Keratinocyte (primary cell): ENCODE measurements at regions not wholly inside any gene's neighbourhood (a gene's known extent, or its start where the extent isn't known, plus 50 kb on each side); places are given as distances from the start of the nearest gene placed in this dataset.

Source experiments
- DNase-seq: peaks from one replicate; pipeline ENCODE4 v3.0.0-alpha.2; 2011; ENCODE audit warnings: low read depth, missing footprints, low spot score
- FAIRE-seq: peaks from 2 replicates; lab custom pipeline; 2011; peaks lifted over from hg19 to GRCh38; lab: Jason Lieb, UNC
- H2AFZ ChIP-seq: 2 replicates; pipeline ENCODE4 v1.6.0; 2012; ENCODE audit warnings: low read length, control low read depth, inconsistent platforms; ENCODE audit not compliant: control insufficient read depth
- H3K27ac ChIP-seq: 2 replicates; pipeline ENCODE4 v1.5.1; 2011; ENCODE audit warnings: low read length; ENCODE audit not compliant: control insufficient read depth, insufficient read depth
- H3K27me3 ChIP-seq: 3 replicates; pipeline ENCODE4 v1.6.0; 2011; ENCODE audit warnings: low read length; ENCODE audit not compliant: control insufficient read depth, insufficient read depth; ENCODE audit errors: extremely low read depth
- H3K36me3 ChIP-seq, 2 experiments: 2 replicates in 1 of 2; 3 replicates in 1 of 2; pipeline ENCODE4 v1.5.1; 2011; ENCODE audit warnings: low read length in 2 of 2, mild to moderate bottlenecking in 1 of 2; ENCODE audit not compliant: control insufficient read depth in 2 of 2, insufficient read depth in 2 of 2; ENCODE audit errors: extremely low read depth in 1 of 2
- H3K4me1 ChIP-seq: 3 replicates; pipeline ENCODE4 v1.5.1; 2011; ENCODE audit warnings: low read length; ENCODE audit not compliant: control insufficient read depth, insufficient read depth; ENCODE audit errors: extremely low read depth
- H3K4me2 ChIP-seq: 3 replicates; pipeline ENCODE4 v1.6.0; 2011; ENCODE audit warnings: low read depth, low read length; ENCODE audit not compliant: control insufficient read depth, insufficient read depth; ENCODE audit errors: extremely low read depth
- H3K4me3 ChIP-seq, 3 experiments: fragments of 200-600 bp in 1 of 3; sonication (generic) in 1 of 3; 2 replicates in 2 of 3; 3 replicates in 1 of 3; pipeline ENCODE4 v1.5.1; 2011 to 2016; ENCODE audit warnings: low read length in 3 of 3, mild to moderate bottlenecking in 3 of 3, control low read depth in 2 of 3, inconsistent platforms in 1 of 3, low read depth in 1 of 3, mixed read lengths in 1 of 3, mixed run types in 1 of 3, moderate library complexity in 1 of 3; ENCODE audit not compliant: control insufficient read depth in 2 of 3, insufficient read depth in 2 of 3; ENCODE audit errors: extremely low read depth in 1 of 3
- H3K79me2 ChIP-seq: 2 replicates; pipeline ENCODE4 v1.6.0; 2012; ENCODE audit warnings: low read length; ENCODE audit not compliant: control insufficient read depth, insufficient read depth
- H3K9ac ChIP-seq: 3 replicates; pipeline ENCODE4 v1.6.0; 2011; ENCODE audit warnings: low read length; ENCODE audit not compliant: control insufficient read depth, insufficient read depth; ENCODE audit errors: extremely low read depth
- H3K9me1 ChIP-seq: 3 replicates; pipeline ENCODE4 v1.6.0; 2011; ENCODE audit warnings: low read length; ENCODE audit not compliant: control insufficient read depth, insufficient read depth; ENCODE audit errors: extremely low read depth
- H3K9me3 ChIP-seq: 2 replicates; pipeline ENCODE4 v1.5.1; 2012; ENCODE audit warnings: low read depth, low read length; ENCODE audit not compliant: control insufficient read depth
- H4K20me1 ChIP-seq: 3 replicates; pipeline ENCODE4 v1.6.0; 2011; ENCODE audit warnings: low read length; ENCODE audit not compliant: control insufficient read depth, insufficient read depth; ENCODE audit errors: extremely low read depth
- EZH2 ChIP-seq: IDR thresholded peaks from one replicate; pipeline ENCODE4 v1.6.1; 2012; ENCODE audit warnings: inconsistent platforms, mild to moderate bottlenecking, low read length, moderate library complexity
- dilution Hi-C: fragments of 300-500 bp; cut with MboI; formaldehyde crosslinking; loops from one replicate; pipeline ENCODE4 v1.7.0; 2020; ENCODE audit warnings: low sequenced_read_pairs; ENCODE audit not compliant: extremely low pct_ligation_motif_present
- TF ChIP-seq, protein P1 (sequence below), 3 experiments: IDR thresholded peaks in 1 of 3; conservative IDR thresholded peaks in 1 of 3; optimal IDR thresholded peaks in 1 of 3; 2 replicates in 2 of 3; 3 replicates in 1 of 3; pipeline versions ENCODE3 to v1.5.1; 2011; ENCODE audit warnings: low read length in 3 of 3, mild to moderate bottlenecking in 3 of 3, moderate library complexity in 2 of 3, control low read depth in 1 of 3, inconsistent platforms in 1 of 3; ENCODE audit not compliant: insufficient read depth in 2 of 3; ENCODE audit errors: extremely low read depth in 1 of 3

DNA sequence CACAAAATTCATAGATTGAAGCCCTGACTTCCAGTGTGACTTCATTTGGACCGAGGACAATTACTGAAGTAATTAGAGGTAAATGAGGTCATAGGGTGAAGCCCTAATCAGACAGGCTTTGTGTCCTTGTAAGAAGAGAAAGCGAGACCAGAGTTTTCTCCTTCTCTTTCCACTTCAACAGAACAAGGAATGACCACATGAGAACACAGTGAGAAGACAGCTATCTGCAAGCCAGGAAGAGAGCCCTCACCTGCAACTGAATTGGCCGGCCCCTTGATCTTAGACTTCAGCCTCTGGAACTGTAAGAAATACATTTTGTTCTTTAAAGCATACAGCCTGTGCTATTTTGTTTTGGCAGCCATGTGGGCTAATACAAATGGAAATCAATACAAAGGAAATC lies 67.1 kb upstream of the PRKG2 start:
- no peaks in the 10 kb centered on the region for H3K4me1 ChIP-seq
- no peak overlapping the region for H3K9ac ChIP-seq
- DNase-seq: no peak
- no peak overlapping the region for H2AFZ ChIP-seq
- dilution Hi-C loops: no loop called here
- H3K79me2 ChIP-seq: no peaks in the 10 kb centered on the region
- H3K9me3 ChIP-seq: no peaks in the 10 kb centered on the region
- no peaks in the 10 kb centered on the region for H3K27me3 ChIP-seq
- no peaks in the 10 kb centered on the region for H4K20me1 ChIP-seq
- no peaks in the 10 kb centered on the region for H3K36me3 ChIP-seq
- no peak for FAIRE-seq
- no peak overlapping the region for H3K4me2 ChIP-seq
- TF ChIP-seq, protein P1, sequence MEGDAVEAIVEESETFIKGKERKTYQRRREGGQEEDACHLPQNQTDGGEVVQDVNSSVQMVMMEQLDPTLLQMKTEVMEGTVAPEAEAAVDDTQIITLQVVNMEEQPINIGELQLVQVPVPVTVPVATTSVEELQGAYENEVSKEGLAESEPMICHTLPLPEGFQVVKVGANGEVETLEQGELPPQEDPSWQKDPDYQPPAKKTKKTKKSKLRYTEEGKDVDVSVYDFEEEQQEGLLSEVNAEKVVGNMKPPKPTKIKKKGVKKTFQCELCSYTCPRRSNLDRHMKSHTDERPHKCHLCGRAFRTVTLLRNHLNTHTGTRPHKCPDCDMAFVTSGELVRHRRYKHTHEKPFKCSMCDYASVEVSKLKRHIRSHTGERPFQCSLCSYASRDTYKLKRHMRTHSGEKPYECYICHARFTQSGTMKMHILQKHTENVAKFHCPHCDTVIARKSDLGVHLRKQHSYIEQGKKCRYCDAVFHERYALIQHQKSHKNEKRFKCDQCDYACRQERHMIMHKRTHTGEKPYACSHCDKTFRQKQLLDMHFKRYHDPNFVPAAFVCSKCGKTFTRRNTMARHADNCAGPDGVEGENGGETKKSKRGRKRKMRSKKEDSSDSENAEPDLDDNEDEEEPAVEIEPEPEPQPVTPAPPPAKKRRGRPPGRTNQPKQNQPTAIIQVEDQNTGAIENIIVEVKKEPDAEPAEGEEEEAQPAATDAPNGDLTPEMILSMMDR (optimal IDR thresholded peaks at IDR 0.05 in 1 of 3, IDR thresholded peaks at IDR 0.05 in 1 of 3, conservative IDR thresholded peaks at IDR 0.05 in 1 of 3; ENCODE audit: extremely low read depth in 1 of 3, insufficient read depth in 2 of 3, low read length in 3 of 3): no peak
- TF ChIP-seq EZH2: no peak
- no peak overlapping the region for H3K4me3 ChIP-seq
- H3K27ac ChIP-seq: no peak overlapping the region
- no peaks in the 10 kb centered on the region for H3K9me1 ChIP-seq

DNA sequence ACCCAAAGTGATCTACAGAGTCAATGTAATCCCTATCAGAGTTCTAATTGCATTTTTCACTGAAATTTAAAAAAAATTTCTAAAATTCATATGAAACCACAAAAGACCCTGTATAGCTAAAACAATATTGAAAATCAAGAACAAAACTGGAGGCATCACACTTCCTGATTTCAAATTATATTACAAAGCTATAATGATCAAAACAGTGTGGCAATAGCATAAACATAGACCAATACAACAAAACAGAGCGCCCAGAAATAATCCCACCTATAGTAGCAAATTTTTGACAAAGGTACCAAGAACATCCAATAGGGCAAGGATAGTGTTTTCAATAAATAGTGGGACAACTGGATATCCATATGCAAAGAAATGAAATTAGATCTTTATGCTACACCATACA lies 59.4 kb upstream of the PRKG2 start:
- Histone ChIP-seq H3K9ac (no peak overlapping the region), H3K9me1 (no peaks in the 10 kb centered on the region), H3K36me3 (no peaks in the 10 kb centered on the region), H4K20me1 (no peaks in the 10 kb centered on the region), H3K4me2 (no peak overlapping the region), H2AFZ (no peak overlapping the region), H3K4me3 (no peak overlapping the region), H3K27me3 (no peaks in the 10 kb centered on the region), H3K27ac (no peak overlapping the region), H3K79me2 (no peaks in the 10 kb centered on the region), H3K9me3 (no peaks in the 10 kb centered on the region), H3K4me1 (no peaks in the 10 kb centered on the region)
- TF ChIP-seq EZH2: no peak
- TF ChIP-seq, protein P1 (optimal IDR thresholded peaks at IDR 0.05 in 1 of 3, IDR thresholded peaks at IDR 0.05 in 1 of 3, conservative IDR thresholded peaks at IDR 0.05 in 1 of 3; ENCODE audit: extremely low read depth in 1 of 3, insufficient read depth in 2 of 3, low read length in 3 of 3): no peak
- DNase-seq (no peak), FAIRE-seq (no peak)
- dilution Hi-C loops: no loop called here
